ENCODE measurements at regions not wholly inside any gene's neighbourhood (a gene's known extent, or its start where the extent isn't known, plus 50 kb on each side); places are given as distances from the start of the nearest gene placed in this dataset.

DNA sequence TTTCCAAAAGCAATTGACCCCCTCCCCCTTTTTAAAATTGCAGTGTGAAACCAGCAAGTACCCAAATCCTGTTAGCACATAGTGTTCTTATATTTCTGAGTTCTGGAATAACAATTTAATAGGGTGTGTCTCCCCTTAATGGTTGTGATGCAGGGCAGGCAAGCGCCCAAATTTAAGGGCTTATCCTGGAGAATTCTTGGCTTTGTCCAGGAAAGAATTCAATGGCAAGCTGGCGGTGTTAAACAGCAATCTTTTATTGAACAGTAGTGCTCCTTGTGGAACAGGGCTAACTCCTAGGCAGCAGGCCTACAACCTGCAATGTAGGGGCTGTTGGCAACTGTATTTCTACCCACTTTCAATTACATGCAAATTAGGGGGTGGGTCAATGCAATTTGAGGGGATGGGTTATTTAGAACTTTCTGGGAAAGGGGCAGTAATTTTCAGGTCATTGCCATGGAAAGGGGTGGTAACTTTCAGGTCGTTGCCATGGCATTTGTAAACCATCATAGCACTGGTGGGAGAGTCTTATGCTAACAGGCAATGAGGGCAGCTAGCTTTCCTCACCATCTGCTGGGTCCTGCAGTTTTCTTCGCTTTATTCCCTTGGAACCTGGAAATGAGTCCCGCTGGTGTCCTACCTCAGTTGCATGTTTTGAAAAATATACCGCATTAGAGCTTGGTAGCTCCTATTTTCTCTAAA, 149.0 kb upstream of the KCTD1 start:
- H3K4me3 Mint-ChIP-seq (ENCODE audit: unreplicated experiment), result no peak overlapping the region
- no peaks in the 10 kb centered on the region for H3K4me1 Mint-ChIP-seq (ENCODE audit: unreplicated experiment)
- no peaks in the 10 kb centered on the region for H3K9me3 Mint-ChIP-seq (ENCODE audit: unreplicated experiment)
- no peak for DNase-seq (ENCODE audit: low spot score)
- no peak overlapping the region for H3K27ac Mint-ChIP-seq (ENCODE audit: unreplicated experiment)
- no peaks in the 10 kb centered on the region for H3K36me3 Mint-ChIP-seq (ENCODE audit: low read depth, unreplicated experiment)
- no peaks in the 10 kb centered on the region for H3K27me3 Mint-ChIP-seq (ENCODE audit: unreplicated experiment)
- TF ChIP-seq, protein P1, sequence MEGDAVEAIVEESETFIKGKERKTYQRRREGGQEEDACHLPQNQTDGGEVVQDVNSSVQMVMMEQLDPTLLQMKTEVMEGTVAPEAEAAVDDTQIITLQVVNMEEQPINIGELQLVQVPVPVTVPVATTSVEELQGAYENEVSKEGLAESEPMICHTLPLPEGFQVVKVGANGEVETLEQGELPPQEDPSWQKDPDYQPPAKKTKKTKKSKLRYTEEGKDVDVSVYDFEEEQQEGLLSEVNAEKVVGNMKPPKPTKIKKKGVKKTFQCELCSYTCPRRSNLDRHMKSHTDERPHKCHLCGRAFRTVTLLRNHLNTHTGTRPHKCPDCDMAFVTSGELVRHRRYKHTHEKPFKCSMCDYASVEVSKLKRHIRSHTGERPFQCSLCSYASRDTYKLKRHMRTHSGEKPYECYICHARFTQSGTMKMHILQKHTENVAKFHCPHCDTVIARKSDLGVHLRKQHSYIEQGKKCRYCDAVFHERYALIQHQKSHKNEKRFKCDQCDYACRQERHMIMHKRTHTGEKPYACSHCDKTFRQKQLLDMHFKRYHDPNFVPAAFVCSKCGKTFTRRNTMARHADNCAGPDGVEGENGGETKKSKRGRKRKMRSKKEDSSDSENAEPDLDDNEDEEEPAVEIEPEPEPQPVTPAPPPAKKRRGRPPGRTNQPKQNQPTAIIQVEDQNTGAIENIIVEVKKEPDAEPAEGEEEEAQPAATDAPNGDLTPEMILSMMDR (IDR thresholded peaks at IDR 0.05; ENCODE audit: unreplicated experiment), result no peak

DNA sequence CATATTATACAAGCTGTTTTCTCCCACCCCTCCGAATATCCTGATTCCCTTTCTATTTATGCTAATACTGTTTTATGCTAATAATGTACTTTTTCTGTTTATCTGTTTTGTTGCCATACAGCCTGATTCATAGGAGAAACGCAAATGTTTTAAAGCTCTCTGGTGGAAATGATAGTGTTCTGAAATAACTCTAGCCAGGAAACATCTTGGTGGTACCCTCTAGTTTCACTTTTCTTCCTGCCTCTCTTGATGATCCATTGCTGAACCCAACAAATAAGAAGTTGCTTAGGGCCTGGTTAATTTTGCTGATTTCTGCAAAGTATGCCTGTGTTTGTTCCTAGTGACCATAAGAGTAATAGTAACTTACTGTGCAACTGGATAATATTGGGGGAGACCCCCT, 148.4 kb upstream of the KCTD1 start:
- Mint-ChIP-seq H3K4me3 (ENCODE audit: unreplicated experiment) (no peak overlapping the region), H3K36me3 (ENCODE audit: low read depth, unreplicated experiment) (no peaks in the 10 kb centered on the region), H3K27me3 (ENCODE audit: unreplicated experiment) (no peaks in the 10 kb centered on the region), H3K27ac (ENCODE audit: unreplicated experiment) (no peak overlapping the region), H3K9me3 (ENCODE audit: unreplicated experiment) (no peaks in the 10 kb centered on the region), H3K4me1 (ENCODE audit: unreplicated experiment) (no peaks in the 10 kb centered on the region)
- DNase-seq (ENCODE audit: low spot score), result no peak
- TF ChIP-seq, protein P1 (IDR thresholded peaks at IDR 0.05; ENCODE audit: unreplicated experiment), result no peak

DNA sequence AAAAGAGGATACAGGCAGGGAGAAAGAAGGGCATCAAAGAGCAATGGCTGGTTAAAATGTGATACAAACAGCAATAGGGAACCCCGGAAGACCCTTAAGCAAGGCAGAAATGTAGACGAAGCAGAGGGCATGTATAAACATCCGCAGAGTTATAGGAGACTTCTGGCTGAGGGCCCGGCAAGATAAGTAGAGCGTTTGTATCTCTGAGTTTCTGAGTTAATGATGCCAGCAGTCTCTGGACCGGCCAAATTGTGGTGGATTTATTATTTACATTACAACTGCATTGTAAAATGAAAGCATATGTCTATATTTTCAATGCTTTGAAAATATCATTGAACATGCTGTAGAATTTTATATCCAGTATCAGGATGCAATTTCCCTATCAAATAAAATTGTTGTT, 148.0 kb upstream of the KCTD1 start:
- Mint-ChIP-seq H3K27ac (ENCODE audit: unreplicated experiment) (no peak overlapping the region), H3K4me1 (ENCODE audit: unreplicated experiment) (no peaks in the 10 kb centered on the region), H3K9me3 (ENCODE audit: unreplicated experiment) (no peaks in the 10 kb centered on the region), H3K36me3 (ENCODE audit: low read depth, unreplicated experiment) (no peaks in the 10 kb centered on the region), H3K27me3 (ENCODE audit: unreplicated experiment) (no peaks in the 10 kb centered on the region), H3K4me3 (ENCODE audit: unreplicated experiment) (no peak overlapping the region)
- TF ChIP-seq, protein P1 (IDR thresholded peaks at IDR 0.05; ENCODE audit: unreplicated experiment), result no peak
- DNase-seq (ENCODE audit: low spot score), result no peak

DNA sequence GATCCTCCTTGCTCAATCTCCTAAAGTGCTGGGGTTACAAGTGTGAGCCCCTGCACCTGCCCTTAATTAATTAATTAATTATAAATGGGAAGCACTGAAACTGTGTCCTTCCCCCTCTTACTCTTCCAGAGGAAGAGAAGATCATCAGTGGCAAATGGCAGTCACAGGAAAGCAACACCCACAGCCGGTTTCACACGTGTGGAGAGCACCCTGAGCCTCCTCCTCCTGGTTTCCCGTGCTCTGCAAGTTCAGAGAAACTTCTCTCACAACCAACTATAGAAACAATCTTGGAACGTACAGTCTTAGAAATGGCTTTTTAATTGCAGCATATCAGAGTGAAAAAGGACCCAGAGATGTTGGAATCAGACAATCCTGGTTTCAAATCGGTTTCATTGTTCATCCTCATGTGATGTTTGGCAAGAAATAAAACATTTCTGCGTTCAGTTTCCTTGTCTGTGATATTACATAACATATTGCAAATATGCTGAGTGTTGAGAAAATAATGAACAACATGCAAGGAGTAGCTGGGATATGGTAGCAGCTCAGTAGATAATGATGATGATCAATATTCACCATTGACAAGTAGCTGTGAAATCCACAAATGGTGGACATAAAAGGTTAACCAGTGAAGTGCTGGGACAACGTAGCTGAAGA, 141.0 kb upstream of the KCTD1 start:
- H3K4me1 Mint-ChIP-seq (ENCODE audit: unreplicated experiment), result no peaks in the 10 kb centered on the region
- H3K27me3 Mint-ChIP-seq (ENCODE audit: unreplicated experiment), result no peaks in the 10 kb centered on the region
- no peak overlapping the region for H3K27ac Mint-ChIP-seq (ENCODE audit: unreplicated experiment)
- no peak for DNase-seq (ENCODE audit: low spot score)
- no peaks in the 10 kb centered on the region for H3K9me3 Mint-ChIP-seq (ENCODE audit: unreplicated experiment)
- H3K4me3 Mint-ChIP-seq (ENCODE audit: unreplicated experiment), result no peak overlapping the region
- H3K36me3 Mint-ChIP-seq (ENCODE audit: low read depth, unreplicated experiment), result no peaks in the 10 kb centered on the region
- TF ChIP-seq, protein P1 (IDR thresholded peaks at IDR 0.05; ENCODE audit: unreplicated experiment), result no peak

DNA sequence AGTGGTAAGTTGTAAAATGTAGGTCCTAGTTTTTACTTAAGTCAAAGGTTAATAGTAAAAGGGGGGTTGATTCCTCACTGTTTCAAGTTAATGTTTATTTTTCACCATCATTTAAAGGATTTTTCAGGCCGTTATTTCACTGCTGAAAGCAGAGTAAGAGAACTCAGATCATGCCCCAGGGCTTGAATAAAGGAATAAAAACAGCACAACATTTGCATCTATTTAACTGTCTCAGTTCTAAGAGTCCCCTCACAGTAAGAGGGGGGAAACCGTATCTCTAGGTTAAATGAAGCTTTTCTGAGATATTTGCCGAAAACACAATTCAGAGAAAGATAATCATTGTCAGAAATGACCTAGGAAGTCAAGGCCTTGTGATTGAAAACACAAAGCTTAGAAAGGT, 138.2 kb upstream of the KCTD1 start:
- no peak overlapping the region for H3K27ac Mint-ChIP-seq (ENCODE audit: unreplicated experiment)

More for the DNA sequence above, 138.2 kb upstream of the KCTD1 start:
- Mint-ChIP-seq H3K9me3 (ENCODE audit: unreplicated experiment) (no peaks in the 10 kb centered on the region), H3K27me3 (ENCODE audit: unreplicated experiment) (no peaks in the 10 kb centered on the region), H3K36me3 (ENCODE audit: low read depth, unreplicated experiment) (no peaks in the 10 kb centered on the region), H3K4me1 (ENCODE audit: unreplicated experiment) (no peaks in the 10 kb centered on the region), H3K4me3 (ENCODE audit: unreplicated experiment) (no peak overlapping the region)
- DNase-seq (ENCODE audit: low spot score), result no peak
- TF ChIP-seq, protein P1 (IDR thresholded peaks at IDR 0.05; ENCODE audit: unreplicated experiment), result no peak

Measured in endothelial cell (in vitro differentiated cells).